HEK293 (cell line): ENCODE measurements at regions not wholly inside any gene's neighbourhood (a gene's known extent, or its start where the extent isn't known, plus 50 kb on each side); places are given as distances from the start of the nearest gene placed in this dataset.

Source experiments
- GFI1B ChIP-seq: fragments of 450-650 bp; formaldehyde crosslinking; IDR thresholded peaks from 2 replicates; pipeline ENCODE4 v1.5.1; 2016; ENCODE audit warnings: missing biosample characterization, missing genetic modification characterization
- MZF1 ChIP-seq: fragments of 450-650 bp; formaldehyde crosslinking; IDR thresholded peaks from 2 replicates; pipeline ENCODE4 v1.5.1; 2017; ENCODE audit warnings: missing biosample characterization, missing genetic modification characterization, borderline replicate concordance
- OSR2 ChIP-seq: fragments of 450-650 bp; formaldehyde crosslinking; IDR thresholded peaks from 2 replicates; pipeline ENCODE4 v1.5.1; 2016; ENCODE audit warnings: missing biosample characterization, missing genetic modification characterization
- PATZ1 ChIP-seq: fragments of 450-650 bp; formaldehyde crosslinking; IDR thresholded peaks from 2 replicates; pipeline ENCODE4 v1.5.1; 2016; ENCODE audit warnings: missing biosample characterization, missing genetic modification characterization
- PBX3 ChIP-seq: sonication (generic); formaldehyde crosslinking; IDR thresholded peaks from 2 replicates; pipeline ENCODE4 v1.8.1; 2022; ENCODE audit warnings: mild to moderate bottlenecking, moderate library complexity, missing genetic modification reagents
- PRDM4 ChIP-seq: fragments of 450-650 bp; formaldehyde crosslinking; IDR thresholded peaks from 2 replicates; pipeline ENCODE4 v1.5.1; 2017; ENCODE audit warnings: missing biosample characterization, missing genetic modification characterization
- REPIN1 ChIP-seq: fragments of 450-650 bp; formaldehyde crosslinking; IDR thresholded peaks from 2 replicates; pipeline ENCODE4 v1.5.1; 2017; ENCODE audit warnings: missing biosample characterization, missing genetic modification characterization, low read depth
- SCRT2 ChIP-seq: fragments of 450-650 bp; formaldehyde crosslinking; IDR thresholded peaks from 2 replicates; pipeline ENCODE4 v1.5.1; 2016; ENCODE audit warnings: missing biosample characterization, missing genetic modification characterization
- TCF7L2 ChIP-seq: IDR thresholded peaks from 2 replicates; pipeline ENCODE4 v1.6.1; 2011; ENCODE audit warnings: low read depth, mild to moderate bottlenecking, inconsistent platforms, low read length, moderate library complexity, borderline replicate concordance
- ZBTB20 ChIP-seq: fragments of 450-650 bp; formaldehyde crosslinking; IDR thresholded peaks from 2 replicates; pipeline ENCODE4 v1.5.1; 2016; ENCODE audit warnings: missing biosample characterization, missing genetic modification characterization
- ZNF121 ChIP-seq: fragments of 450-650 bp; formaldehyde crosslinking; IDR thresholded peaks from 2 replicates; pipeline ENCODE4 v1.5.1; 2016; ENCODE audit warnings: missing biosample characterization, missing genetic modification characterization
- ZNF157 ChIP-seq: fragments of 450-650 bp; formaldehyde crosslinking; IDR thresholded peaks from 2 replicates; pipeline ENCODE4 v1.5.1; 2016; ENCODE audit warnings: missing biosample characterization, missing genetic modification characterization
- ZNF16 ChIP-seq: fragments of 450-650 bp; formaldehyde crosslinking; IDR thresholded peaks from 2 replicates; pipeline ENCODE4 v1.5.1; 2016; ENCODE audit warnings: low read depth, missing biosample characterization, missing genetic modification characterization
- ZNF18 ChIP-seq: fragments of 450-650 bp; formaldehyde crosslinking; IDR thresholded peaks from 2 replicates; pipeline ENCODE4 v1.5.1; 2016; ENCODE audit warnings: missing biosample characterization, missing genetic modification characterization
- ZNF184 ChIP-seq: fragments of 450-650 bp; IDR thresholded peaks from 2 replicates; pipeline ENCODE4 v1.5.1; 2018; ENCODE audit warnings: missing biosample characterization, mild to moderate bottlenecking, missing genetic modification characterization
- ZNF354C ChIP-seq: fragments of 450-650 bp; formaldehyde crosslinking; IDR thresholded peaks from 2 replicates; pipeline ENCODE4 v1.5.1; 2016; ENCODE audit warnings: missing biosample characterization, missing genetic modification characterization, low read depth, borderline replicate concordance
- ZNF37A ChIP-seq: fragments of 450-650 bp; IDR thresholded peaks from 2 replicates; pipeline ENCODE4 v1.5.1; 2018; ENCODE audit warnings: missing biosample characterization, missing genetic modification characterization
- ZNF433 ChIP-seq: fragments of 450-650 bp; formaldehyde crosslinking; IDR thresholded peaks from 2 replicates; pipeline ENCODE4 v1.5.1; 2016; ENCODE audit warnings: missing biosample characterization, missing genetic modification characterization, low read depth
- ZNF473 ChIP-seq: fragments of 450-650 bp; formaldehyde crosslinking; IDR thresholded peaks from 2 replicates; pipeline ENCODE4 v1.5.1; 2017; ENCODE audit warnings: missing biosample characterization, missing genetic modification characterization
- ZNF488 ChIP-seq: fragments of 450-650 bp; formaldehyde crosslinking; IDR thresholded peaks from 2 replicates; pipeline ENCODE4 v1.5.1; 2016; ENCODE audit warnings: missing biosample characterization, missing genetic modification characterization
- ZNF501 ChIP-seq: fragments of 450-650 bp; formaldehyde crosslinking; IDR thresholded peaks from 2 replicates; pipeline ENCODE4 v1.5.1; 2016; ENCODE audit warnings: missing biosample characterization, missing genetic modification characterization
- ZNF513 ChIP-seq: fragments of 450-650 bp; IDR thresholded peaks from 2 replicates; pipeline ENCODE4 v1.5.1; 2018; ENCODE audit warnings: missing biosample characterization, missing genetic modification characterization
- ZNF529 ChIP-seq: fragments of 450-650 bp; formaldehyde crosslinking; IDR thresholded peaks from 2 replicates; pipeline ENCODE4 v1.5.1; 2017; ENCODE audit warnings: missing genetic modification characterization, missing biosample characterization; ENCODE audit not compliant: insufficient replicate concordance
- ZNF600 ChIP-seq: fragments of 450-650 bp; formaldehyde crosslinking; IDR thresholded peaks from 2 replicates; pipeline ENCODE4 v1.5.1; 2016; ENCODE audit warnings: missing biosample characterization, missing genetic modification characterization
- ZNF660 ChIP-seq: fragments of 450-650 bp; IDR thresholded peaks from 2 replicates; pipeline ENCODE4 v1.5.1; 2018; ENCODE audit warnings: missing biosample characterization, mild to moderate bottlenecking, missing genetic modification characterization
- ZNF664 ChIP-seq: fragments of 450-650 bp; formaldehyde crosslinking; IDR thresholded peaks from 2 replicates; pipeline ENCODE4 v1.5.1; 2016; ENCODE audit warnings: missing biosample characterization, missing genetic modification characterization
- ZNF704 ChIP-seq: fragments of 450-650 bp; formaldehyde crosslinking; IDR thresholded peaks from 2 replicates; pipeline ENCODE4 v1.5.1; 2016; ENCODE audit warnings: missing biosample characterization, missing genetic modification characterization
- ZSCAN23 ChIP-seq: fragments of 450-650 bp; formaldehyde crosslinking; IDR thresholded peaks from 2 replicates; pipeline ENCODE4 v1.5.1; 2016; ENCODE audit warnings: missing biosample characterization, missing genetic modification characterization
- ZSCAN4 ChIP-seq: fragments of 450-650 bp; formaldehyde crosslinking; IDR thresholded peaks from 2 replicates; pipeline ENCODE4 v1.5.1; 2017; ENCODE audit warnings: missing biosample characterization, missing genetic modification characterization

- TF ChIP-seq PATZ1 (tag by site-specific recombination) (peak; percentile 62; the same call in 1 of the 2 replicates), ZSCAN23 (tag by site-specific recombination) (no peak), SCRT2 (no peak), ZNF433 (tag by site-specific recombination) (no peak), ZNF18 (tag by site-specific recombination) (no peak), ZNF529 (tag by site-specific recombination) (no peak), ZNF354C (no peak), OSR2 (tag by site-specific recombination) (peak; percentile 89), PBX3 (CRISPR knock-in tag) (no peak), ZNF121 (tag by site-specific recombination) (no peak), ZBTB20 (tag by site-specific recombination) (no peak), GFI1B (tag by site-specific recombination) (no peak), ZNF473 (no peak), ZNF664 (tag by site-specific recombination) (no peak), TCF7L2 (no peak), ZNF16 (tag by site-specific recombination) (no peak), ZNF513 (tag by site-specific recombination) (no peak), REPIN1 (tag by site-specific recombination) (no peak), ZNF600 (peak; percentile 50; the same call in 1 of the 2 replicates), ZNF704 (tag by site-specific recombination) (no peak), ZNF488 (tag by site-specific recombination) (no peak), ZNF660 (tag by site-specific recombination) (no peak), ZNF184 (tag by site-specific recombination) (no peak), PRDM4 (tag by site-specific recombination) (no peak), ZNF501 (tag by site-specific recombination) (no peak), ZSCAN4 (tag by site-specific recombination) (no peak), ZNF37A (tag by site-specific recombination) (no peak), ZNF157 (tag by site-specific recombination) (no peak), MZF1 (tag by site-specific recombination) (no peak)
Observed at GRCh38 chr21:43311301-43311817, 115.6 kb downstream of the SIK1 start (continued).
